ENCODE measurements at regions not wholly inside any gene's neighbourhood (a gene's known extent, or its start where the extent isn't known, plus 50 kb on each side); places are given as distances from the start of the nearest gene placed in this dataset.

- no peak for TF ChIP-seq CTCF (conservative IDR thresholded peaks at IDR 0.05; ENCODE audit: low read length)
- TF ChIP-seq EZH2phosphoT487 (IDR thresholded peaks at IDR 0.05; ENCODE audit: borderline replicate concordance), result no peak
Measured at GRCh38 chr4:18082236-18082635, 60.7 kb upstream of the LCORL start.

Measured in Loucy (cell line).